Common myeloid progenitor, CD34-positive (primary cell): ENCODE measurements at regions not wholly inside any gene's neighbourhood (a gene's known extent, or its start where the extent isn't known, plus 50 kb on each side); places are given as distances from the start of the nearest gene placed in this dataset.

ENCODE experiments used
- CTCF ChIA-PET: fragments of 350-600 bp; sonication (Branson Sonifier 250); formaldehyde crosslinking; loops from one replicate; lab custom pipeline; 2021; ENCODE audit warnings: antibody characterized with exemption; lab: Charles Lee
- POLR2A ChIA-PET: fragments of 350-600 bp; sonication (Branson Sonifier 250); formaldehyde crosslinking; loops from one replicate; lab custom pipeline; 2021; ENCODE audit warnings: antibody characterized with exemption; lab: Charles Lee
- DNase-seq, 3 donors: peaks; one replicate each; pipeline versions ENCODE4 v3.0.0 to v3.0.0-alpha.2; 2013
- H3K27ac ChIP-seq, 2 experiments: 1 replicate in 1 of 2; 2 replicates in 1 of 2; pipeline ENCODE4 v1.7.0; 2013; ENCODE audit warnings: inconsistent platforms in 2 of 2, low read length in 2 of 2, mild to moderate bottlenecking in 2 of 2, low read depth in 1 of 2, moderate library complexity in 1 of 2; ENCODE audit not compliant: severe bottlenecking in 2 of 2, insufficient read depth in 1 of 2, poor library complexity in 1 of 2
- H3K27me3 ChIP-seq, 5 experiments: replicated peaks in 2 of 5; 1 replicate in 3 of 5; 2 replicates in 2 of 5; pipeline versions ENCODE4 v1.6.1 to v1.7.0; 2013; ENCODE audit warnings: low read length in 4 of 5, mild to moderate bottlenecking in 2 of 5, moderate library complexity in 2 of 5, inconsistent platforms in 1 of 5; ENCODE audit not compliant: insufficient read depth in 5 of 5, control insufficient read depth in 4 of 5
- H3K36me3 ChIP-seq, 4 experiments: 1 replicate in 2 of 4; 2 replicates in 2 of 4; pipeline versions ENCODE4 v1.6.1 to v1.7.0; 2013; ENCODE audit warnings: low read length in 3 of 4, control low read depth in 1 of 4, mild to moderate bottlenecking in 1 of 4; ENCODE audit not compliant: control insufficient read depth in 4 of 4, insufficient read depth in 4 of 4
- H3K4me1 ChIP-seq, 4 experiments: 1 replicate in 3 of 4; 2 replicates in 1 of 4; pipeline versions ENCODE4 v1.6.1 to v1.7.1; 2013; ENCODE audit warnings: low read length in 3 of 4, mild to moderate bottlenecking in 3 of 4, control low read depth in 1 of 4, inconsistent platforms in 1 of 4, moderate library complexity in 1 of 4; ENCODE audit not compliant: control insufficient read depth in 4 of 4, insufficient read depth in 4 of 4; ENCODE audit errors: control extremely low read depth in 1 of 4
- H3K4me3 ChIP-seq, 7 experiments: 1 replicate in 4 of 7; 2 replicates in 3 of 7; pipeline versions ENCODE4 v1.5.1 to v1.7.0; 2013; ENCODE audit warnings: mild to moderate bottlenecking in 7 of 7, low read length in 6 of 7, moderate library complexity in 6 of 7, inconsistent platforms in 2 of 7, low read depth in 2 of 7, control low read depth in 1 of 7; ENCODE audit not compliant: insufficient read depth in 4 of 7, control insufficient read depth in 1 of 7; ENCODE audit errors: extremely low read depth in 1 of 7
- H3K9me3 ChIP-seq, 5 experiments: 1 replicate in 4 of 5; 2 replicates in 1 of 5; pipeline versions ENCODE4 v1.6.1 to v1.7.1; 2013; ENCODE audit warnings: low read length in 4 of 5, mild to moderate bottlenecking in 2 of 5, inconsistent platforms in 1 of 5, low read depth in 1 of 5, moderate library complexity in 1 of 5; ENCODE audit not compliant: control insufficient read depth in 4 of 5, insufficient read depth in 2 of 5; ENCODE audit errors: control extremely low read depth in 1 of 5
- WGBS: methylation state at CpG from one replicate; pipeline ENCODE4 v1.1.5; 2013; ENCODE audit not compliant: insufficient coverage; 5-methylcytosine and 5-hydroxymethylcytosine counted together

- ChIA-PET CTCF (no interaction called here), POLR2A (no interaction called here)
- Histone ChIP-seq H3K9me3 (no peaks in the 10 kb centered on the region), H3K4me1 (no peaks in the 10 kb centered on the region), H3K27me3 (peaks cover 0 to 20% (median 7%) of the 10 kb centered on the region in 5 experiments), H3K4me3 (no peak overlapping the region), H3K36me3 (no peaks in the 10 kb centered on the region), H3K27ac (no peak overlapping the region)
- 87% methylated on average over 20 of the region's 22 CpGs for WGBS
- DNase-seq: no peak
Observed at GRCh38 chr2:238985041-238985729, 137.3 kb downstream of the TWIST2 start.

GRCh38 chr2:238985931-238986446 is 138.1 kb downstream of the TWIST2 start:
- Histone ChIP-seq H3K27ac (no peak overlapping the region), H3K4me1 (no peaks in the 10 kb centered on the region), H3K27me3 (peaks cover 0 to 20% (median 7%) of the 10 kb centered on the region in 5 experiments), H3K4me3 (no peak overlapping the region), H3K36me3 (no peaks in the 10 kb centered on the region), H3K9me3 (no peaks in the 10 kb centered on the region)
- 69% methylated on average over 25 of the region's 30 CpGs for WGBS
- ChIA-PET POLR2A (no interaction called here), CTCF (no interaction called here)
- no peak for DNase-seq

GRCh38 chr2:238986491-238987351 is 138.8 kb downstream of the TWIST2 start:
- Histone ChIP-seq H3K9me3 (no peaks in the 10 kb centered on the region), H3K4me3 (no peak overlapping the region), H3K4me1 (no peaks in the 10 kb centered on the region), H3K27me3 (peaks cover 0 to 20% (median 7%) of the 10 kb centered on the region in 5 experiments), H3K36me3 (no peaks in the 10 kb centered on the region), H3K27ac (no peak overlapping the region)
- WGBS: 89% methylated on average over 29 of the region's 41 CpGs
- ChIA-PET POLR2A (no interaction called here), CTCF (no interaction called here)
- DNase-seq: no peak

DNA sequence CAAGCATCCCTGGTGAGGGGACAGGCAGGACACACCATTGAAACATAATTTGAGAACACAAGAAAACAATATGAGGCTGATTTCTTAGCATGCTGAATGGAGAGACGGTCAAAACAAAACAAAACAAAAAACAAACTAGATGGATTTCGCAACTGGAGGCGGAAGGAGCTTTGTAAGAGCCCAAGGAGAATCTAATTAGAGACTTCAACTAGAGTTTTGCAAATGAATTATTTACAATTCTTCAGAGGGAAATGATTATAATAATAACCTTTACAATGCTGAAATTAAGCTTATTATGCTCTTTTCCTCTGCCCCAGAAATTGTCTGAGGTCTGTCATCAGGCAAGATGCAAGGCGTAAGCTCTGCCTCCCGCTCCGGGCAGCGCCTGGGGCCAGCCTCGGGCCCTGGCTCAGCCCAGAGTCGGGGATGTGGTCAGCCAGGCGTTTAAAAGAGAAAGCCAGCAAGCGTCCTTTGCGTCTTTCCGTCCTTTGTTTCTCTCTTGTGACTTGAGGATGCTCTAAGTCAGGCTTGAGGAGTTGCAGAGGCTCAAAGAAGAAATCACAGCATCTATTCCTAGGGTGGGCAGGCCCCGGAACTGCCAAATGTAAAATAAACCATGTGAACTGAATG is 139.6 kb downstream of the TWIST2 start:
- WGBS: 91% methylated on average over 12 of the region's 14 CpGs
- Histone ChIP-seq H3K4me3 (no peak overlapping the region), H3K4me1 (no peaks in the 10 kb centered on the region), H3K9me3 (no peaks in the 10 kb centered on the region), H3K27ac (no peak overlapping the region), H3K27me3 (peaks cover 0 to 20% (median 7%) of the 10 kb centered on the region in 5 experiments), H3K36me3 (no peaks in the 10 kb centered on the region)
- ChIA-PET CTCF (no interaction called here), POLR2A (no interaction called here)
- no peak for DNase-seq

- Histone ChIP-seq H3K9me3 (no peaks in the 10 kb centered on the region), H3K4me1 (no peaks in the 10 kb centered on the region), H3K27ac (no peak overlapping the region), H3K4me3 (no peak overlapping the region), H3K27me3 (peaks cover 0 to 20% (median 6%) of the 10 kb centered on the region in 5 experiments), H3K36me3 (no peaks in the 10 kb centered on the region)
- CTCF ChIA-PET: no interaction called here
- WGBS: 83% methylated on average over 7 of the region's 7 CpGs
- DNase-seq: no peak
- POLR2A ChIA-PET: no interaction called here
Observed at GRCh38 chr2:238988105-238988504, 140.2 kb downstream of the TWIST2 start.

DNA sequence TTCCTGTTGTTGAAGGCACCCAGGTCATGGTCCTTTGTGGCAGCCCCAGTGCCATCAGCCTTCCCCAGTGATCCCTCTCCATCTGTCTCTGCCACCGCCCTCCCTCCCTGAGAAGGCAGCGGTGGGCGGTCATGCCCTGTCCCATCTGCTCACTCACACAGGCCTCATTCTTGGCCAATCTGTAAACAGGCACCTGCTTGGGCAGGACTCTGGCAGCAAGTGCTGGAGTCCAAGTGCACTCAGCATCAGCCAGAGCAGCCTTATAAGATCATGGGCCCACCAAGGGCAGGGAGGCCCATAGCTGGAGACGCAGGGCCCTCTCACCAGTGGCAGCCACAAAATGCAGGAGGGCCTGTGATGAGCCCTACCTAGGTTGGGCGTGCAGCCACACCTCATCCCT is 140.9 kb downstream of the TWIST2 start:
- no peak for DNase-seq
- ChIA-PET POLR2A (no interaction called here), CTCF (no interaction called here)
- peaks cover 0 to 2% (median 0%) of the 10 kb centered on the region in 5 experiments for H3K9me3 ChIP-seq
- H3K4me3 ChIP-seq: no peak overlapping the region
- no peaks in the 10 kb centered on the region for H3K4me1 ChIP-seq
- peaks cover 0 to 20% (median 5%) of the 10 kb centered on the region in 5 experiments for H3K27me3 ChIP-seq
- no peak overlapping the region for H3K27ac ChIP-seq
- no peaks in the 10 kb centered on the region for H3K36me3 ChIP-seq
- 95% methylated on average over 4 of the region's 5 CpGs for whole genome bisulfite sequencing
